HG03196 (cell line): ENCODE measurements at regions not wholly inside any gene's neighbourhood (a gene's known extent, or its start where the extent isn't known, plus 50 kb on each side); places are given as distances from the start of the nearest gene placed in this dataset.

ENCODE experiments used
- ATAC-seq: cut with Tn5 transposase; IDR thresholded peaks from one replicate; pipeline ENCODE4 v1.9.1; 2021; ENCODE audit not compliant: unreplicated experiment

- ATAC-seq, result no peak
Observed at GRCh38 chr6:79307321-79308036, 73.0 kb upstream of the HMGN3 start.

GRCh38 chr6:79305020-79305419 lies 70.5 kb upstream of the HMGN3 start:
- no peak for ATAC-seq

GRCh38 chr6:79302341-79302740 lies 67.9 kb upstream of the HMGN3 start:
- no peak for ATAC-seq

- no peak for ATAC-seq
Observed at GRCh38 chr6:79301290-79301689, 66.8 kb upstream of the HMGN3 start.

GRCh38 chr6:79296211-79296610 lies 61.7 kb upstream of the HMGN3 start:
- no peak for ATAC-seq
